ENCODE measurements at regions not wholly inside any gene's neighbourhood (a gene's known extent, or its start where the extent isn't known, plus 50 kb on each side); places are given as distances from the start of the nearest gene placed in this dataset.

- ChIA-PET POLR2A (no interaction called here), CTCF (no interaction called here)
- Histone ChIP-seq H3K27me3 (ENCODE audit: insufficient read depth) (no peaks in the 10 kb centered on the region), H4K20me1 (ENCODE audit: insufficient read depth) (no peaks in the 10 kb centered on the region), H3K9me3 (no peaks in the 10 kb centered on the region), H3K9ac (no peak overlapping the region), H3K27ac (ENCODE audit: low read depth in 2 of 2, low read length in 1 of 2) (no peak overlapping the region), H3K79me2 (ENCODE audit: insufficient read depth) (no peaks in the 10 kb centered on the region), H3K4me1 (ENCODE audit: control insufficient read depth in 1 of 2, insufficient read depth in 2 of 2, low read depth in 1 of 2, low read length in 1 of 2) (no peaks in the 10 kb centered on the region), H3K4me3 (ENCODE audit: low read depth in 2 of 2, low read length in 1 of 2) (no peak overlapping the region), H3K9me2 (no peaks in the 10 kb centered on the region; the same call in 1 of the 2 replicates), H3F3A (replicated peaks; ENCODE audit: insufficient read depth) (no peaks in the 10 kb centered on the region), H2AFZ (ENCODE audit: low read depth) (no peak overlapping the region), H3K4me2 (no peak overlapping the region), H3K36me3 (replicated peaks in 1 of 2; ENCODE audit: control insufficient read depth in 1 of 2, insufficient read depth in 2 of 2, low read length in 1 of 2) (no peaks in the 10 kb centered on the region)
- TF ChIP-seq RCOR1 (IDR thresholded peaks at IDR 0.05; ENCODE audit: low read length) (no peak), NFIC (IDR thresholded peaks at IDR 0.05; ENCODE audit: borderline replicate concordance) (no peak), CTCF (IDR thresholded peaks at IDR 0.05) (no peak), PBX3 (IDR thresholded peaks at IDR 0.05) (no peak), SIN3A (IDR thresholded peaks at IDR 0.05; ENCODE audit: borderline replicate concordance, low read depth, low read length) (no peak), FOXJ3 (CRISPR knock-in tag; IDR thresholded peaks at IDR 0.05) (no peak), ELF1 (IDR thresholded peaks at IDR 0.05) (no peak), YY1 (IDR thresholded peaks at IDR 0.05; ENCODE audit: low read depth) (no peak)
- no peak for DNase-seq
- WGBS (ENCODE audit: low lambda C conversion rate): 2% methylated on average over 2 of the region's 2 CpGs
Observed at GRCh38 chr2:155442088-155442487, 743.6 kb downstream of the KCNJ3 start.

GRCh38 chr2:155431004-155431507 is 732.6 kb downstream of the KCNJ3 start:
- Histone ChIP-seq H3K36me3 (replicated peaks in 1 of 2; ENCODE audit: control insufficient read depth in 1 of 2, insufficient read depth in 2 of 2, low read length in 1 of 2) (no peaks in the 10 kb centered on the region), H2AFZ (ENCODE audit: low read depth) (no peak overlapping the region), H4K20me1 (ENCODE audit: insufficient read depth) (no peaks in the 10 kb centered on the region), H3K4me1 (ENCODE audit: control insufficient read depth in 1 of 2, insufficient read depth in 2 of 2, low read depth in 1 of 2, low read length in 1 of 2) (no peaks in the 10 kb centered on the region), H3K79me2 (ENCODE audit: insufficient read depth) (no peaks in the 10 kb centered on the region), H3F3A (replicated peaks; ENCODE audit: insufficient read depth) (no peaks in the 10 kb centered on the region), H3K9ac (no peak overlapping the region), H3K4me2 (no peak overlapping the region), H3K9me3 (no peaks in the 10 kb centered on the region), H3K9me2 (no peaks in the 10 kb centered on the region), H3K4me3 (ENCODE audit: low read depth in 2 of 2, low read length in 1 of 2) (no peak overlapping the region), H3K27ac (ENCODE audit: low read depth in 2 of 2, low read length in 1 of 2) (no peak overlapping the region), H3K27me3 (ENCODE audit: insufficient read depth) (no peaks in the 10 kb centered on the region)
- no peak for TF ChIP-seq EP300 (IDR thresholded peaks at IDR 0.05; ENCODE audit: borderline replicate concordance in 1 of 2, low read depth in 1 of 2, low read length in 1 of 2)
- no peak for TF ChIP-seq RAD21 (IDR thresholded peaks at IDR 0.05; ENCODE audit: low read length)
- no peak for TF ChIP-seq TEAD4 (IDR thresholded peaks at IDR 0.05; ENCODE audit: borderline replicate concordance, insufficient read depth)
- no peak for TF ChIP-seq ELF1 (IDR thresholded peaks at IDR 0.05)
- no peak for TF ChIP-seq RXRA (IDR thresholded peaks at IDR 0.05; ENCODE audit: borderline replicate concordance, low read depth)
- no peak for TF ChIP-seq USF1 (IDR thresholded peaks at IDR 0.05; ENCODE audit: borderline replicate concordance, low read depth)
- no peak for TF ChIP-seq FOSL2 (IDR thresholded peaks at IDR 0.05; ENCODE audit: borderline replicate concordance, low read depth)
- TF ChIP-seq NRF1 (IDR thresholded peaks at IDR 0.05; ENCODE audit: low read depth, low read length): no peak
- TF ChIP-seq TCF12 (IDR thresholded peaks at IDR 0.05): no peak
- no peak for TF ChIP-seq CHD2 (IDR thresholded peaks at IDR 0.05; ENCODE audit: low read length, partially characterized antibody)
- no peak for TF ChIP-seq MEF2A (IDR thresholded peaks at IDR 0.05; ENCODE audit: borderline replicate concordance, low read depth)
- no peak for TF ChIP-seq GABPA (IDR thresholded peaks at IDR 0.05; ENCODE audit: low read depth)
- no peak for TF ChIP-seq RCOR1 (IDR thresholded peaks at IDR 0.05; ENCODE audit: low read length)
- POLR2A ChIA-PET: no interaction called here
- no peak for DNase-seq
- CTCF ChIA-PET: no interaction called here
- WGBS (ENCODE audit: low lambda C conversion rate): 25% methylated on average over 9 of the region's 9 CpGs
